GM12878 (cell line): ENCODE measurements at regions not wholly inside any gene's neighbourhood (a gene's known extent, or its start where the extent isn't known, plus 50 kb on each side); places are given as distances from the start of the nearest gene placed in this dataset.

Source experiments
- ATAC-seq: fragments of 200-7000 bp; cut with Tn5 transposase; 3 replicates; pipeline ENCODE4 v1.9.1; 2020; ENCODE audit warnings: mild to moderate bottlenecking, moderate library complexity
- BruUV-seq: library from RNA; stranded (reverse); fragments of 400-500 nt; replicated peaks from 2 replicates; lab custom pipeline; 2021; lab: Mats Ljungman, UMichigan
- CTCF ChIA-PET: fragments of 300-600 bp; sonication (Branson Sonifier 250); formaldehyde crosslinking; extraction: SDS; loops from one replicate; lab custom pipeline; 2021; ENCODE audit warnings: inconsistent platforms; lab: Yijun Ruan, JAX
- POLR2A ChIA-PET: fragments of 350-600 bp; formaldehyde crosslinking; extraction: SDS; loops from one replicate; lab custom pipeline; 2021; ENCODE audit warnings: inconsistent platforms; lab: Charles Lee
- RAD21 ChIA-PET: fragments of 300-600 bp; sonication (Branson Sonifier 250); formaldehyde crosslinking; loops from one replicate; lab custom pipeline; 2023; ENCODE audit warnings: antibody characterized with exemption; ENCODE audit not compliant: unreplicated experiment; lab: Charles Lee
- SMC1A ChIA-PET: fragments of 300-600 bp; sonication (Branson Sonifier 250); formaldehyde crosslinking; loops from one replicate; lab custom pipeline; 2023; ENCODE audit not compliant: unreplicated experiment, uncharacterized antibody; lab: Charles Lee
- DNase-seq: peaks from one replicate; pipeline ENCODE4 v3.0.0-alpha.2; 2011; ENCODE audit warnings: low read depth, low spot score
- FAIRE-seq: peaks from 3 replicates; lab custom pipeline; 2011; peaks lifted over from hg19 to GRCh38; lab: Jason Lieb, UNC
- H2AFZ ChIP-seq: 2 replicates; pipeline ENCODE4 v1.6.0; 2011; ENCODE audit warnings: low read depth, low read length, control low read depth; ENCODE audit not compliant: control insufficient read depth
- H3K27ac ChIP-seq: 2 replicates; pipeline ENCODE4 v1.5.1; 2011; ENCODE audit warnings: control low read depth; ENCODE audit not compliant: control insufficient read depth, insufficient read depth
- H3K27me3 ChIP-seq, 2 experiments: replicated peaks in 1 of 2; 2 replicates each; pipeline versions ENCODE4 v1.6.0 to v1.6.1; 2011; ENCODE audit warnings: low read length in 1 of 2; ENCODE audit not compliant: control insufficient read depth in 2 of 2, insufficient read depth in 2 of 2
- H3K36me3 ChIP-seq, 2 experiments: 2 replicates each; pipeline ENCODE4 v1.5.1; 2011; ENCODE audit warnings: low read length in 1 of 2; ENCODE audit not compliant: control insufficient read depth in 2 of 2, insufficient read depth in 2 of 2
- H3K4me1 ChIP-seq: 2 replicates; pipeline ENCODE4 v1.6.1; 2011; ENCODE audit warnings: mild to moderate bottlenecking, low read length, moderate library complexity, mixed read lengths; ENCODE audit not compliant: control insufficient read depth, insufficient read depth
- H3K4me2 ChIP-seq: 2 replicates; pipeline ENCODE4 v1.6.0; 2011; ENCODE audit warnings: control low read depth; ENCODE audit not compliant: control insufficient read depth, insufficient read depth
- H3K4me3 ChIP-seq: fragments of 200-600 bp; sonication (generic); 2 replicates; pipeline ENCODE4 v1.5.1; 2016
- H3K79me2 ChIP-seq: 2 replicates; pipeline ENCODE4 v1.6.0; 2011; ENCODE audit warnings: low read length; ENCODE audit not compliant: control insufficient read depth, insufficient read depth
- H3K9ac ChIP-seq: 2 replicates; pipeline ENCODE4 v1.8.0; 2011; ENCODE audit warnings: low read length, control low read depth, mixed read lengths; ENCODE audit not compliant: control insufficient read depth, insufficient read depth
- H3K9me3 ChIP-seq: replicated peaks from 3 replicates; pipeline ENCODE4 v1.5.1; 2011; ENCODE audit warnings: mild to moderate bottlenecking, low read length; ENCODE audit not compliant: control insufficient read depth, insufficient read depth
- H4K20me1 ChIP-seq: 2 replicates; pipeline ENCODE4 v1.6.0; 2011; ENCODE audit not compliant: control insufficient read depth, insufficient read depth
- BRCA1 ChIP-seq: IDR thresholded peaks from 2 replicates; pipeline ENCODE4 v1.6.1; 2011; ENCODE audit warnings: low read depth, low read length, improper control_type of control experiment
- CBFB ChIP-seq: IDR thresholded peaks from 2 replicates; pipeline ENCODE4 v1.6.1; 2016; ENCODE audit warnings: antibody characterized with exemption, low read depth
- HDAC6 ChIP-seq: fragments of 200-600 bp; sonication (generic); IDR thresholded peaks from one replicate; pipeline ENCODE4 v1.8.0; 2017; ENCODE audit warnings: antibody characterized with exemption; ENCODE audit not compliant: unreplicated experiment
- NFXL1 ChIP-seq: fragments of 450-650 bp; IDR thresholded peaks from 2 replicates; pipeline ENCODE4 v1.6.1; 2017; ENCODE audit warnings: antibody characterized with exemption, mild to moderate bottlenecking, borderline replicate concordance
- NFYA ChIP-seq: IDR thresholded peaks from 2 replicates; pipeline ENCODE4 v1.6.1; 2011; ENCODE audit warnings: low read depth, mild to moderate bottlenecking, low read length, improper control_type of control experiment, borderline replicate concordance
- NR2C1 ChIP-seq: fragments of 450-650 bp; IDR thresholded peaks from 2 replicates; pipeline ENCODE4 v1.6.1; 2017; ENCODE audit warnings: antibody characterized with exemption, mild to moderate bottlenecking, moderate library complexity
- NRF1 ChIP-seq: conservative IDR thresholded peaks from 2 replicates; pipeline ENCODE4 v1.6.1; 2011; ENCODE audit warnings: mild to moderate bottlenecking, low read depth, low read length, improper control_type of control experiment
- RUNX3 ChIP-seq: IDR thresholded peaks from 2 replicates; pipeline ENCODE4 v1.6.1; 2012; ENCODE audit warnings: low read length, inconsistent platforms
- SIX5 ChIP-seq: IDR thresholded peaks from 2 replicates; pipeline ENCODE4 v1.6.1; 2011; ENCODE audit warnings: mild to moderate bottlenecking, low read depth, low read length, moderate library complexity; ENCODE audit not compliant: severe bottlenecking
- SREBF2 ChIP-seq: IDR thresholded peaks from 2 replicates; pipeline ENCODE4 v1.6.1; 2012; ENCODE audit warnings: mild to moderate bottlenecking, low read length
- STAT3 ChIP-seq: IDR thresholded peaks from 2 replicates; pipeline ENCODE4 v1.6.1; 2011; ENCODE audit warnings: low read depth, low read length, improper control_type of control experiment
- TCF3 ChIP-seq: IDR thresholded peaks from 2 replicates; pipeline ENCODE4 v1.6.1; 2012; ENCODE audit warnings: low read depth, mild to moderate bottlenecking, low read length, borderline replicate concordance; ENCODE audit not compliant: insufficient read depth
- ZNF207 ChIP-seq: fragments of 450-650 bp; IDR thresholded peaks from 2 replicates; pipeline ENCODE4 v1.6.1; 2014; ENCODE audit warnings: antibody characterized with exemption, mild to moderate bottlenecking, borderline replicate concordance
- ZNF217 ChIP-seq: fragments of 450-650 bp; IDR thresholded peaks from 2 replicates; pipeline ENCODE4 v1.6.1; 2017; ENCODE audit warnings: antibody characterized with exemption, mild to moderate bottlenecking
- WGBS: methylation state at CpG from one replicate; pipeline ENCODE4 v1.1.6; 2016; ENCODE audit warnings: low lambda C conversion rate; ENCODE audit not compliant: insufficient replicate concordance, insufficient coverage; ENCODE audit errors: missing lambda C conversion rate; 5-methylcytosine and 5-hydroxymethylcytosine counted together
- in situ Hi-C: fragments of 300-500 bp; cut with MboI; formaldehyde crosslinking; loops from 9 replicates; pipeline ENCODE4 v1.14.3; 2018; ENCODE audit warnings: mixed read lengths
- intact Hi-C: fragments of 100-400 bp; cut with micrococcal nuclease; formaldehyde crosslinking; loops from one replicate; pipeline ENCODE4 v1.14.2; 2022; ENCODE audit not compliant: unreplicated experiment
- TF ChIP-seq, protein P1 (sequence below): IDR thresholded peaks from 2 replicates; pipeline ENCODE4 v1.6.1; 2011; ENCODE audit warnings: low read depth, low read length, improper control_type of control experiment, borderline replicate concordance

DNA sequence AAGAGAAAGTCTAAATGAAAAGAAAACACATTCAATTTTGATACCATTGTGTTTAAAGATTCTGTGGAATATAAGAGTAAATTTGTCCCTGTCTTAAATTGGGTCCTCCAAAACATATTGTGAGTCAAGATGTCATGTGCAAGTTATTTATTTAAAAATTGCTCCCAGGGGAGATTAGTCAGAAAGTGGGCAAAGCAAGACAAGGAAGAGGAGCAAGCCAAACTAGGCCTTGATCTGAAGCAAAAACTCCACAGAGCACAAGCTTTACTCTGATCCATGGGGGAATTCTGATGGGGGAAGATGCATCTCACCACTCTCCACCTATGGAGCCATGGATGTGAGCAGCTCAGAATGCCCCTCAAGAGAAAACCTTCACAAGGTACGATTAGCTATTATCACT is 342.8 kb upstream of the IL12A start:
- Histone ChIP-seq H2AFZ (no peak overlapping the region), H3K4me3 (no peak overlapping the region), H3K27me3 (no peaks in the 10 kb centered on the region), H3K4me2 (no peak overlapping the region), H3K9ac (no peak overlapping the region), H3K9me3 (no peaks in the 10 kb centered on the region), H3K27ac (no peak overlapping the region), H3K36me3 (no peaks in the 10 kb centered on the region), H3K4me1 (no peaks in the 10 kb centered on the region), H3K79me2 (no peaks in the 10 kb centered on the region), H4K20me1 (no peaks in the 10 kb centered on the region)
- ChIA-PET CTCF (interaction anchor here (1.0 kb wide), 1 partner anchor 10 kb away, joined by 4 read pairs; no protein-coding TSS in a partner anchor), RAD21 (no interaction called here), POLR2A (no interaction called here), SMC1A (no interaction called here)
- ATAC-seq = no peak
- no peak for FAIRE-seq
- BruUV-seq = no TSS peak
- in situ Hi-C loops (no loop called here), intact Hi-C loops (no loop called here)
- DNase-seq = no peak
- WGBS = 17% methylated on average over 1 of the region's 1 CpG
- no peak for TF ChIP-seq RUNX3
- no peak for TF ChIP-seq HDAC6
- no peak for TF ChIP-seq STAT3
- TF ChIP-seq CBFB = no peak
- no peak for TF ChIP-seq TCF3
- TF ChIP-seq NR2C1 = no peak
- TF ChIP-seq ZNF217 = no peak
- TF ChIP-seq NFYA = no peak
- TF ChIP-seq, protein P1, sequence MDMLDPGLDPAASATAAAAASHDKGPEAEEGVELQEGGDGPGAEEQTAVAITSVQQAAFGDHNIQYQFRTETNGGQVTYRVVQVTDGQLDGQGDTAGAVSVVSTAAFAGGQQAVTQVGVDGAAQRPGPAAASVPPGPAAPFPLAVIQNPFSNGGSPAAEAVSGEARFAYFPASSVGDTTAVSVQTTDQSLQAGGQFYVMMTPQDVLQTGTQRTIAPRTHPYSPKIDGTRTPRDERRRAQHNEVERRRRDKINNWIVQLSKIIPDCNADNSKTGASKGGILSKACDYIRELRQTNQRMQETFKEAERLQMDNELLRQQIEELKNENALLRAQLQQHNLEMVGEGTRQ = no peak
- TF ChIP-seq SIX5 = no peak
- no peak for TF ChIP-seq NRF1
- no peak for TF ChIP-seq SREBF2
- no peak for TF ChIP-seq NFXL1
- TF ChIP-seq BRCA1 = no peak
- no peak for TF ChIP-seq ZNF207
